GM23338 (cell line): ENCODE measurements at regions not wholly inside any gene's neighbourhood (a gene's known extent, or its start where the extent isn't known, plus 50 kb on each side); places are given as distances from the start of the nearest gene placed in this dataset.

Experiments used
- ATAC-seq: fragments of 200-7000 bp; cut with Tn5 transposase; 3 replicates; pipeline ENCODE4 v1.9.1; 2020
- DNase-seq: peaks from one replicate; pipeline ENCODE4 v3.0.0-alpha.2; 2015; ENCODE audit warnings: low spot score
- H2AFZ ChIP-seq: fragments of 200-600 bp; sonication (generic); 2 replicates; pipeline ENCODE4 v1.8.0; 2016; ENCODE audit warnings: antibody characterized with exemption, mild to moderate bottlenecking, moderate library complexity
- H3F3A ChIP-seq: fragments of 200-600 bp; sonication (generic); replicated peaks from 2 replicates; pipeline ENCODE4 v1.8.0; 2017; ENCODE audit warnings: antibody characterized with exemption, mixed run types, low read depth
- H3K27ac ChIP-seq: fragments of 200-600 bp; sonication (generic); 2 replicates; pipeline ENCODE4 v1.6.1; 2016; ENCODE audit warnings: low read depth
- H3K27me3 ChIP-seq: fragments of 200-600 bp; sonication (generic); 2 replicates; pipeline ENCODE4 v1.8.0; 2016; ENCODE audit warnings: mild to moderate bottlenecking, mixed run types, moderate library complexity; ENCODE audit not compliant: insufficient read depth
- H3K36me3 ChIP-seq: fragments of 200-600 bp; sonication (generic); 2 replicates; pipeline ENCODE4 v1.8.0; 2016; ENCODE audit warnings: mild to moderate bottlenecking; ENCODE audit not compliant: insufficient read depth
- H3K4me1 ChIP-seq: fragments of 200-600 bp; sonication (generic); 2 replicates; pipeline ENCODE4 v1.8.0; 2016; ENCODE audit warnings: mild to moderate bottlenecking, moderate library complexity; ENCODE audit not compliant: insufficient read depth
- H3K4me2 ChIP-seq: fragments of 200-600 bp; sonication (generic); 2 replicates; pipeline ENCODE4 v1.7.1; 2017; ENCODE audit warnings: mixed run types
- H3K4me3 ChIP-seq: fragments of 200-600 bp; sonication (generic); 2 replicates; pipeline ENCODE4 v1.6.1; 2016; ENCODE audit warnings: mixed run types
- H3K79me2 ChIP-seq: fragments of 200-600 bp; sonication (generic); replicated peaks from 2 replicates; pipeline ENCODE4 v1.8.0; 2017; ENCODE audit warnings: mild to moderate bottlenecking; ENCODE audit not compliant: insufficient read depth
- H3K9me2 ChIP-seq: fragments of 200-600 bp; sonication (generic); 2 replicates; pipeline ENCODE4 v1.8.0; 2017; ENCODE audit not compliant: insufficient read depth
- H4K20me1 ChIP-seq: fragments of 200-600 bp; sonication (generic); replicated peaks from 2 replicates; pipeline ENCODE4 v1.8.0; 2017; ENCODE audit warnings: mild to moderate bottlenecking; ENCODE audit not compliant: insufficient read depth
- H3K27ac Mint-ChIP-seq: 2 replicates; pipeline ENCODE4 v1.8.0; 2020; ENCODE audit warnings: inconsistent platforms, mild to moderate bottlenecking, moderate library complexity, mixed read lengths
- H3K27me3 Mint-ChIP-seq: 3 replicates; pipeline ENCODE4 v1.8.0; 2022; ENCODE audit warnings: low read depth, mild to moderate bottlenecking, moderate library complexity, mixed read lengths, inconsistent platforms; ENCODE audit not compliant: insufficient read depth, poor library complexity
- H3K36me3 Mint-ChIP-seq: 3 replicates; pipeline ENCODE4 v1.8.0; 2021; ENCODE audit warnings: low read depth, mild to moderate bottlenecking, inconsistent platforms, moderate library complexity, mixed read lengths
- H3K4me1 Mint-ChIP-seq: 3 replicates; pipeline ENCODE4 v1.8.0; 2020; ENCODE audit warnings: mild to moderate bottlenecking, inconsistent platforms, mixed read lengths
- H3K4me3 Mint-ChIP-seq: 3 replicates; pipeline ENCODE4 v1.8.0; 2021; ENCODE audit warnings: moderate library complexity, mild to moderate bottlenecking, inconsistent platforms, mixed read lengths
- H3K9me3 Mint-ChIP-seq: 3 replicates; pipeline ENCODE4 v1.8.0; 2020; ENCODE audit warnings: moderate library complexity, mild to moderate bottlenecking, inconsistent platforms, mixed read lengths
- CREB1 ChIP-seq: fragments of 250-450 bp; sonication (Bioruptor Pico); IDR thresholded peaks from 2 replicates; pipeline ENCODE4 v1.5.0; 2020; ENCODE audit warnings: low read depth, mild to moderate bottlenecking, moderate library complexity
- EZH2 ChIP-seq: fragments of 200-600 bp; sonication (generic); IDR thresholded peaks from one replicate; pipeline ENCODE4 v1.8.0; 2017; ENCODE audit warnings: antibody characterized with exemption, mild to moderate bottlenecking, low read depth; ENCODE audit not compliant: unreplicated experiment
- EZH2phosphoT487 ChIP-seq: fragments of 200-600 bp; sonication (generic); IDR thresholded peaks from one replicate; pipeline ENCODE4 v1.8.1; 2018; ENCODE audit warnings: antibody characterized with exemption; ENCODE audit not compliant: unreplicated experiment
- JUNB ChIP-seq: IDR thresholded peaks from one replicate; pipeline ENCODE4 v1.6.1; 2016; ENCODE audit warnings: antibody characterized with exemption; ENCODE audit not compliant: unreplicated experiment
- NANOG ChIP-seq: IDR thresholded peaks from 2 replicates; pipeline ENCODE4 v1.6.1; 2016; ENCODE audit warnings: antibody characterized with exemption, borderline replicate concordance
- POLR2AphosphoS5 ChIP-seq: IDR thresholded peaks from 2 replicates; pipeline ENCODE4 v1.6.1; 2016; ENCODE audit warnings: antibody characterized with exemption, low read depth
- STAT1 ChIP-seq: IDR thresholded peaks from one replicate; pipeline ENCODE4 v1.6.1; 2016; ENCODE audit warnings: antibody characterized with exemption; ENCODE audit not compliant: unreplicated experiment
- ZNF114 ChIP-seq: fragments of 250-450 bp; sonication (Bioruptor Pico); IDR thresholded peaks from 2 replicates; pipeline ENCODE4 v1.5.0; 2020; ENCODE audit warnings: mild to moderate bottlenecking, moderate library complexity
- ZNF331 ChIP-seq: fragments of 250-450 bp; sonication (Bioruptor Pico); IDR thresholded peaks from 2 replicates; pipeline ENCODE4 v1.5.0; 2020; ENCODE audit warnings: low read depth, mild to moderate bottlenecking, moderate library complexity
- TF ChIP-seq, protein P1 (sequence below), 2 experiments: fragments of 200-600 bp in 1 of 2; sonication (generic) in 1 of 2; conservative IDR thresholded peaks; 2 replicates each; pipeline versions ENCODE4 v1.5.1 to v1.6.1; 2016 to 2017; ENCODE audit warnings: antibody characterized with exemption in 2 of 2, low read depth in 2 of 2, mild to moderate bottlenecking in 2 of 2, moderate library complexity in 1 of 2
- TF ChIP-seq, protein P2 (sequence below): IDR thresholded peaks from 2 replicates; pipeline ENCODE4 v1.6.1; 2016; ENCODE audit warnings: antibody characterized with exemption
- TF ChIP-seq, protein P3 (sequence below): fragments of 250-450 bp; sonication (Bioruptor Pico); IDR thresholded peaks from 2 replicates; pipeline ENCODE4 v1.5.0; 2020; ENCODE audit warnings: mild to moderate bottlenecking, moderate library complexity
- TF ChIP-seq, protein P4 (sequence below): IDR thresholded peaks from one replicate; pipeline ENCODE4 v1.6.1; 2018; ENCODE audit warnings: antibody characterized with exemption; ENCODE audit not compliant: unreplicated experiment

DNA sequence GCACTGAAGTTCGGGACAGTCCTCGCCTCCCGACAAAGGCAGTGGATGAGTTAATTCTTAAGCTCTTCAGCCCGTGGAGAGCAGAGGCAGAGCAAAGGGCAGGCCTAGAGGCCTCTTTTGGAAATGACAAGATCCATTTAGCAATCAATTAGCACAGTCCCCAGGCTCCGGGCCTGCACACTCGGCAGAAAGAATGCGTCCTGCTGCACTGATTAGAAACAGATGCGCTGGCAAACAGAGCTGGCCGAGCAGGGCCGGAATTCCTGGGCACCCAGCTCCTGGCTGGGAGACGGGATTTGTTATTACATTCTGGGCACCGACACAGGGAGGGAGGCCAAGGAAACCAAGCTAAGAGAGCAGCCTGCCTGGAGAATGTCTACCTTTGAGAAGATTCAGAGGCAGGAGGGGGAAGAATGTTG, 162.9 kb downstream of the COPRS start:
- Histone ChIP-seq H3K27ac (no peak overlapping the region), H3K9me2 (no peaks in the 10 kb centered on the region), H3K36me3 (no peaks in the 10 kb centered on the region), H4K20me1 (no peaks in the 10 kb centered on the region), H3K4me1 (no peaks in the 10 kb centered on the region), H3K27me3 (no peaks in the 10 kb centered on the region), H3F3A (no peaks in the 10 kb centered on the region), H2AFZ (peak overlapping the region; percentile 25), H3K4me2 (no peak overlapping the region), H3K79me2 (no peaks in the 10 kb centered on the region), H3K4me3 (no peak overlapping the region)
- H3K4me3 Mint-ChIP-seq, result no peak overlapping the region
- H3K9me3 Mint-ChIP-seq, result no peaks in the 10 kb centered on the region
- TF ChIP-seq ZNF331, result no peak
- no peak for TF ChIP-seq ZNF114 (CRISPR knock-in tag)
- TF ChIP-seq, protein P1, sequence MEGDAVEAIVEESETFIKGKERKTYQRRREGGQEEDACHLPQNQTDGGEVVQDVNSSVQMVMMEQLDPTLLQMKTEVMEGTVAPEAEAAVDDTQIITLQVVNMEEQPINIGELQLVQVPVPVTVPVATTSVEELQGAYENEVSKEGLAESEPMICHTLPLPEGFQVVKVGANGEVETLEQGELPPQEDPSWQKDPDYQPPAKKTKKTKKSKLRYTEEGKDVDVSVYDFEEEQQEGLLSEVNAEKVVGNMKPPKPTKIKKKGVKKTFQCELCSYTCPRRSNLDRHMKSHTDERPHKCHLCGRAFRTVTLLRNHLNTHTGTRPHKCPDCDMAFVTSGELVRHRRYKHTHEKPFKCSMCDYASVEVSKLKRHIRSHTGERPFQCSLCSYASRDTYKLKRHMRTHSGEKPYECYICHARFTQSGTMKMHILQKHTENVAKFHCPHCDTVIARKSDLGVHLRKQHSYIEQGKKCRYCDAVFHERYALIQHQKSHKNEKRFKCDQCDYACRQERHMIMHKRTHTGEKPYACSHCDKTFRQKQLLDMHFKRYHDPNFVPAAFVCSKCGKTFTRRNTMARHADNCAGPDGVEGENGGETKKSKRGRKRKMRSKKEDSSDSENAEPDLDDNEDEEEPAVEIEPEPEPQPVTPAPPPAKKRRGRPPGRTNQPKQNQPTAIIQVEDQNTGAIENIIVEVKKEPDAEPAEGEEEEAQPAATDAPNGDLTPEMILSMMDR (conservative IDR thresholded peaks at IDR 0.05; ENCODE audit: low read depth in 2 of 2), result no peak
- TF ChIP-seq EZH2phosphoT487, result no peak
- TF ChIP-seq STAT1, result no peak
- TF ChIP-seq CREB1 (CRISPR knock-in tag), result no peak
- TF ChIP-seq, protein P2, sequence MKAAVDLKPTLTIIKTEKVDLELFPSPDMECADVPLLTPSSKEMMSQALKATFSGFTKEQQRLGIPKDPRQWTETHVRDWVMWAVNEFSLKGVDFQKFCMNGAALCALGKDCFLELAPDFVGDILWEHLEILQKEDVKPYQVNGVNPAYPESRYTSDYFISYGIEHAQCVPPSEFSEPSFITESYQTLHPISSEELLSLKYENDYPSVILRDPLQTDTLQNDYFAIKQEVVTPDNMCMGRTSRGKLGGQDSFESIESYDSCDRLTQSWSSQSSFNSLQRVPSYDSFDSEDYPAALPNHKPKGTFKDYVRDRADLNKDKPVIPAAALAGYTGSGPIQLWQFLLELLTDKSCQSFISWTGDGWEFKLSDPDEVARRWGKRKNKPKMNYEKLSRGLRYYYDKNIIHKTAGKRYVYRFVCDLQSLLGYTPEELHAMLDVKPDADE, result no peak
- TF ChIP-seq, protein P3, sequence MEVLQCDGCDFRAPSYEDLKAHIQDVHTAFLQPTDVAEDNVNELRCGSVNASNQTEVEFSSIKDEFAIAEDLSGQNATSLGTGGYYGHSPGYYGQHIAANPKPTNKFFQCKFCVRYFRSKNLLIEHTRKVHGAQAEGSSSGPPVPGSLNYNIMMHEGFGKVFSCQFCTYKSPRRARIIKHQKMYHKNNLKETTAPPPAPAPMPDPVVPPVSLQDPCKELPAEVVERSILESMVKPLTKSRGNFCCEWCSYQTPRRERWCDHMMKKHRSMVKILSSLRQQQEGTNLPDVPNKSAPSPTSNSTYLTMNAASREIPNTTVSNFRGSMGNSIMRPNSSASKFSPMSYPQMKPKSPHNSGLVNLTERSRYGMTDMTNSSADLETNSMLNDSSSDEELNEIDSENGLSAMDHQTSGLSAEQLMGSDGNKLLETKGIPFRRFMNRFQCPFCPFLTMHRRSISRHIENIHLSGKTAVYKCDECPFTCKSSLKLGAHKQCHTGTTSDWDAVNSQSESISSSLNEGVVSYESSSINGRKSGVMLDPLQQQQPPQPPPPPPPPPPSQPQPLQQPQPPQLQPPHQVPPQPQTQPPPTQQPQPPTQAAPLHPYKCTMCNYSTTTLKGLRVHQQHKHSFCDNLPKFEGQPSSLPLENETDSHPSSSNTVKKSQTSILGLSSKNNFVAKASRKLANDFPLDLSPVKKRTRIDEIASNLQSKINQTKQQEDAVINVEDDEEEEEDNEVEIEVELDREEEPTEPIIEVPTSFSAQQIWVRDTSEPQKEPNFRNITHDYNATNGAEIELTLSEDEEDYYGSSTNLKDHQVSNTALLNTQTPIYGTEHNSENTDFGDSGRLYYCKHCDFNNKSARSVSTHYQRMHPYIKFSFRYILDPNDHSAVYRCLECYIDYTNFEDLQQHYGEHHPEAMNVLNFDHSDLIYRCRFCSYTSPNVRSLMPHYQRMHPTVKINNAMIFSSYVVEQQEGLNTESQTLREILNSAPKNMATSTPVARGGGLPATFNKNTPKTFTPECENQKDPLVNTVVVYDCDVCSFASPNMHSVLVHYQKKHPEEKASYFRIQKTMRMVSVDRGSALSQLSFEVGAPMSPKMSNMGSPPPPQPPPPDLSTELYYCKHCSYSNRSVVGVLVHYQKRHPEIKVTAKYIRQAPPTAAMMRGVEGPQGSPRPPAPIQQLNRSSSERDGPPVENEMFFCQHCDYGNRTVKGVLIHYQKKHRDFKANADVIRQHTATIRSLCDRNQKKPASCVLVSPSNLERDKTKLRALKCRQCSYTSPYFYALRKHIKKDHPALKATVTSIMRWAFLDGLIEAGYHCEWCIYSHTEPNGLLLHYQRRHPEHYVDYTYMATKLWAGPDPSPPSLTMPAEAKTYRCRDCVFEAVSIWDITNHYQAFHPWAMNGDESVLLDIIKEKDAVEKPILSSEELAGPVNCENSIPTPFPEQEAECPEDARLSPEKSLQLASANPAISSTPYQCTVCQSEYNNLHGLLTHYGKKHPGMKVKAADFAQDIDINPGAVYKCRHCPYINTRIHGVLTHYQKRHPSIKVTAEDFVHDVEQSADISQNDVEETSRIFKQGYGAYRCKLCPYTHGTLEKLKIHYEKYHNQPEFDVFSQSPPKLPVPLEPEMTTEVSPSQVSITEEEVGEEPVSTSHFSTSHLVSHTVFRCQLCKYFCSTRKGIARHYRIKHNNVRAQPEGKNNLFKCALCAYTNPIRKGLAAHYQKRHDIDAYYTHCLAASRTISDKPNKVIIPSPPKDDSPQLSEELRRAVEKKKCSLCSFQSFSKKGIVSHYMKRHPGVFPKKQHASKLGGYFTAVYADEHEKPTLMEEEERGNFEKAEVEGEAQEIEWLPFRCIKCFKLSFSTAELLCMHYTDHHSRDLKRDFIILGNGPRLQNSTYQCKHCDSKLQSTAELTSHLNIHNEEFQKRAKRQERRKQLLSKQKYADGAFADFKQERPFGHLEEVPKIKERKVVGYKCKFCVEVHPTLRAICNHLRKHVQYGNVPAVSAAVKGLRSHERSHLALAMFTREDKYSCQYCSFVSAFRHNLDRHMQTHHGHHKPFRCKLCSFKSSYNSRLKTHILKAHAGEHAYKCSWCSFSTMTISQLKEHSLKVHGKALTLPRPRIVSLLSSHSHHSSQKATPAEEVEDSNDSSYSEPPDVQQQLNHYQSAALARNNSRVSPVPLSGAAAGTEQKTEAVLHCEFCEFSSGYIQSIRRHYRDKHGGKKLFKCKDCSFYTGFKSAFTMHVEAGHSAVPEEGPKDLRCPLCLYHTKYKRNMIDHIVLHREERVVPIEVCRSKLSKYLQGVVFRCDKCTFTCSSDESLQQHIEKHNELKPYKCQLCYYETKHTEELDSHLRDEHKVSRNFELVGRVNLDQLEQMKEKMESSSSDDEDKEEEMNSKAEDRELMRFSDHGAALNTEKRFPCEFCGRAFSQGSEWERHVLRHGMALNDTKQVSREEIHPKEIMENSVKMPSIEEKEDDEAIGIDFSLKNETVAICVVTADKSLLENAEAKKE (CRISPR knock-in tag), result no peak
- TF ChIP-seq POLR2AphosphoS5, result no peak
- no peak for TF ChIP-seq EZH2
- no peak for TF ChIP-seq NANOG
- TF ChIP-seq, protein P4, sequence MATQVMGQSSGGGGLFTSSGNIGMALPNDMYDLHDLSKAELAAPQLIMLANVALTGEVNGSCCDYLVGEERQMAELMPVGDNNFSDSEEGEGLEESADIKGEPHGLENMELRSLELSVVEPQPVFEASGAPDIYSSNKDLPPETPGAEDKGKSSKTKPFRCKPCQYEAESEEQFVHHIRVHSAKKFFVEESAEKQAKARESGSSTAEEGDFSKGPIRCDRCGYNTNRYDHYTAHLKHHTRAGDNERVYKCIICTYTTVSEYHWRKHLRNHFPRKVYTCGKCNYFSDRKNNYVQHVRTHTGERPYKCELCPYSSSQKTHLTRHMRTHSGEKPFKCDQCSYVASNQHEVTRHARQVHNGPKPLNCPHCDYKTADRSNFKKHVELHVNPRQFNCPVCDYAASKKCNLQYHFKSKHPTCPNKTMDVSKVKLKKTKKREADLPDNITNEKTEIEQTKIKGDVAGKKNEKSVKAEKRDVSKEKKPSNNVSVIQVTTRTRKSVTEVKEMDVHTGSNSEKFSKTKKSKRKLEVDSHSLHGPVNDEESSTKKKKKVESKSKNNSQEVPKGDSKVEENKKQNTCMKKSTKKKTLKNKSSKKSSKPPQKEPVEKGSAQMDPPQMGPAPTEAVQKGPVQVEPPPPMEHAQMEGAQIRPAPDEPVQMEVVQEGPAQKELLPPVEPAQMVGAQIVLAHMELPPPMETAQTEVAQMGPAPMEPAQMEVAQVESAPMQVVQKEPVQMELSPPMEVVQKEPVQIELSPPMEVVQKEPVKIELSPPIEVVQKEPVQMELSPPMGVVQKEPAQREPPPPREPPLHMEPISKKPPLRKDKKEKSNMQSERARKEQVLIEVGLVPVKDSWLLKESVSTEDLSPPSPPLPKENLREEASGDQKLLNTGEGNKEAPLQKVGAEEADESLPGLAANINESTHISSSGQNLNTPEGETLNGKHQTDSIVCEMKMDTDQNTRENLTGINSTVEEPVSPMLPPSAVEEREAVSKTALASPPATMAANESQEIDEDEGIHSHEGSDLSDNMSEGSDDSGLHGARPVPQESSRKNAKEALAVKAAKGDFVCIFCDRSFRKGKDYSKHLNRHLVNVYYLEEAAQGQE, result no peak
- TF ChIP-seq JUNB, result no peak
- H3K36me3 Mint-ChIP-seq, result no peaks in the 10 kb centered on the region
- DNase-seq, result peak; percentile 59
- peaks cover 10% of the 10 kb centered on the region; the same call in 2 of the 3 replicates for H3K4me1 Mint-ChIP-seq
- H3K27ac Mint-ChIP-seq, result peak overlapping the region; percentile 85; the same call in 1 of the 2 replicates
- peaks cover 8% of the 10 kb centered on the region for H3K27me3 Mint-ChIP-seq
- ATAC-seq, result peak; percentile 90
